ENCODE measurements at regions not wholly inside any gene's neighbourhood (a gene's known extent, or its start where the extent isn't known, plus 50 kb on each side); places are given as distances from the start of the nearest gene placed in this dataset.

GRCh38 chrX:10906866-10907265, 204.3 kb upstream of the HCCS start:
- TF ChIP-seq PAX5 (IDR thresholded peaks at IDR 0.05; ENCODE audit: insufficient read depth, low read length, severe bottlenecking): no peak
- TF ChIP-seq POLR2A (IDR thresholded peaks at IDR 0.05; ENCODE audit: low read depth, low read length): no peak
- TF ChIP-seq TAF1 (IDR thresholded peaks at IDR 0.05; ENCODE audit: low read depth, low read length): no peak
- TF ChIP-seq POLR2AphosphoS5 (IDR thresholded peaks at IDR 0.05; ENCODE audit: low read depth, low read length): no peak
